K562 (cell line): ENCODE measurements at regions not wholly inside any gene's neighbourhood (a gene's known extent, or its start where the extent isn't known, plus 50 kb on each side); places are given as distances from the start of the nearest gene placed in this dataset.

ENCODE experiments used
- ATAC-seq: fragments of 200-7000 bp; cut with Tn5 transposase; 3 replicates; pipeline ENCODE4 v1.9.1; 2020; ENCODE audit warnings: moderate library complexity
- BruUV-seq: library from RNA; stranded (reverse); fragments of 400-500 nt; replicated peaks from 2 replicates; lab custom pipeline; 2021; lab: Mats Ljungman, UMichigan
- CTCF ChIA-PET: fragments of 300-600 bp; formaldehyde crosslinking; extraction: SDS; loops from one replicate; lab custom pipeline; 2021; ENCODE audit warnings: low intra/inter-chr PET ratio; lab: Yijun Ruan, JAX
- POLR2A ChIA-PET: fragments of 300-600, 350-650 bp; sonication (Branson Sonifier 250); formaldehyde crosslinking; extraction: SDS; loops from one replicate; lab custom pipeline; 2021; ENCODE audit warnings: antibody characterized with exemption, inconsistent platforms; lab: Yijun Ruan, JAX
- DNase-seq, 4 experiments: peaks; one replicate each; pipeline versions ENCODE4 v3.0.0 to v3.0.0-alpha.2; 2011 to 2018; ENCODE audit warnings: low spot score in 3 of 4, mixed read lengths in 3 of 4; ENCODE audit errors: extremely low read depth in 1 of 4
- FAIRE-seq: peaks from 2 replicates; lab custom pipeline; 2011; peaks lifted over from hg19 to GRCh38; lab: Jason Lieb, UNC
- H2AFZ ChIP-seq: 2 replicates; pipeline ENCODE4 v1.6.0; 2011; ENCODE audit warnings: low read depth, low read length, control low read depth, inconsistent platforms
- H3K27ac ChIP-seq: fragments of 200-600 bp; 3 replicates; pipeline ENCODE4 v1.8.0; 2011; ENCODE audit warnings: low read depth, mild to moderate bottlenecking, control low read depth, inconsistent platforms, low read length, moderate library complexity, mixed read lengths; ENCODE audit errors: extremely low read depth
- H3K27me3 ChIP-seq, 2 experiments: fragments of 300-600 bp in 1 of 2; 2 replicates in 1 of 2; 3 replicates in 1 of 2; pipeline versions ENCODE4 v1.6.0 to v1.8.0; 2011; ENCODE audit warnings: inconsistent platforms in 2 of 2, low read length in 2 of 2, mild to moderate bottlenecking in 1 of 2, mixed read lengths in 1 of 2, moderate library complexity in 1 of 2; ENCODE audit not compliant: control insufficient read depth in 2 of 2, insufficient read depth in 2 of 2
- H3K36me3 ChIP-seq: fragments of 300-600 bp; 3 replicates; pipeline ENCODE4 v1.8.0; 2011; ENCODE audit warnings: mild to moderate bottlenecking, low read length, inconsistent platforms; ENCODE audit not compliant: control insufficient read depth, insufficient read depth
- H3K4me1 ChIP-seq, 2 experiments: fragments of 200-600 bp in 1 of 2; replicated peaks in 1 of 2; 2 replicates in 1 of 2; 3 replicates in 1 of 2; pipeline versions ENCODE4 v1.5.1 to v1.8.0; 2011; ENCODE audit warnings: inconsistent platforms in 2 of 2, low read length in 2 of 2, mild to moderate bottlenecking in 1 of 2, mixed read lengths in 1 of 2, moderate library complexity in 1 of 2; ENCODE audit not compliant: control insufficient read depth in 2 of 2, insufficient read depth in 2 of 2
- H3K4me2 ChIP-seq: 2 replicates; pipeline ENCODE4 v1.6.1; 2011; ENCODE audit warnings: low read length, control low read depth, inconsistent platforms, mixed read lengths; ENCODE audit not compliant: insufficient read depth
- H3K4me3 ChIP-seq: fragments of 200-600 bp; sonication (generic), shearing (Covaris generic); 2 replicates; pipeline ENCODE4 v1.5.1; 2016; ENCODE audit warnings: control low read depth, inconsistent platforms
- H3K79me2 ChIP-seq: fragments of 200-600 bp; 3 replicates; pipeline ENCODE4 v1.8.0; 2011; ENCODE audit warnings: low read length, inconsistent platforms; ENCODE audit not compliant: control insufficient read depth, insufficient read depth
- H3K9ac ChIP-seq, 2 experiments: 2 replicates each; pipeline versions ENCODE4 v1.6.0 to v1.6.1; 2011; ENCODE audit warnings: low read depth in 2 of 2, low read length in 2 of 2, control low read depth in 1 of 2, inconsistent platforms in 1 of 2, mild to moderate bottlenecking in 1 of 2, mixed read lengths in 1 of 2; ENCODE audit not compliant: insufficient read depth in 1 of 2
- H3K9me1 ChIP-seq: one replicate; pipeline ENCODE4 v1.6.0; 2011; ENCODE audit warnings: inconsistent platforms, mild to moderate bottlenecking, low read length, moderate library complexity; ENCODE audit not compliant: control insufficient read depth, insufficient read depth
- H3K9me3 ChIP-seq: replicated peaks from 2 replicates; pipeline ENCODE4 v1.5.1; 2011; ENCODE audit warnings: low read depth, low read length, inconsistent platforms; ENCODE audit not compliant: control insufficient read depth, insufficient read depth
- H4K20me1 ChIP-seq: replicated peaks from 2 replicates; pipeline ENCODE4 v1.6.1; 2011; ENCODE audit warnings: low read length, inconsistent platforms, mixed read lengths; ENCODE audit not compliant: control insufficient read depth, insufficient read depth
- ARID3A ChIP-seq: IDR thresholded peaks from 2 replicates; pipeline ENCODE4 v1.6.1; 2012; ENCODE audit warnings: low read depth, low read length, improper control_type of control experiment, borderline replicate concordance
- CHCHD3 ChIP-seq: fragments of 250-450 bp; sonication (Bioruptor Pico); IDR thresholded peaks from 2 replicates; pipeline ENCODE4 v2.1.2; 2022; ENCODE audit warnings: mild to moderate bottlenecking
- E2F4 ChIP-seq: sonication (generic); formaldehyde crosslinking; IDR thresholded peaks from 2 replicates; pipeline ENCODE4 v1.8.0; 2022; ENCODE audit warnings: mild to moderate bottlenecking, low read depth, missing genetic modification reagents
- HNRNPUL1 ChIP-seq: fragments of 200-400 bp; formaldehyde crosslinking; IDR thresholded peaks from 2 replicates; pipeline ENCODE4 v1.6.1; 2017; ENCODE audit warnings: low read length
- MXD1 ChIP-seq: fragments of 250-450 bp; sonication (Bioruptor Pico); IDR thresholded peaks from 2 replicates; pipeline ENCODE4 v1.8.0; 2021; ENCODE audit warnings: borderline replicate concordance, mild to moderate bottlenecking, moderate library complexity; ENCODE audit not compliant: poor library complexity, severe bottlenecking
- NR2F6 ChIP-seq: fragments of 450-650 bp; formaldehyde crosslinking; IDR thresholded peaks from 2 replicates; pipeline ENCODE4 v1.4.0; 2020; ENCODE audit warnings: mild to moderate bottlenecking
- NR4A1 ChIP-seq, 2 experiments: fragments of 250-450 bp in 1 of 2; fragments of 450-650 bp in 1 of 2; sonication (Bioruptor Pico) in 1 of 2; IDR thresholded peaks; 2 replicates each; pipeline versions ENCODE4 v1.4.0 to v1.6.1; 2016 to 2020; ENCODE audit warnings: mild to moderate bottlenecking in 2 of 2, missing compliant biosample characterization in 1 of 2, missing genetic modification characterization in 1 of 2, moderate library complexity in 1 of 2
- TFAP4 ChIP-seq: sonication (generic); formaldehyde crosslinking; IDR thresholded peaks from 2 replicates; pipeline ENCODE4 v1.8.0; 2022; ENCODE audit warnings: missing genetic modification reagents, mild to moderate bottlenecking, moderate library complexity, borderline replicate concordance
- TFE3 ChIP-seq: fragments of 450-650 bp; formaldehyde crosslinking; IDR thresholded peaks from 2 replicates; pipeline ENCODE4 v1.4.0; 2020; ENCODE audit warnings: mild to moderate bottlenecking, mixed read lengths
- TRIM24 ChIP-seq, 2 experiments: fragments of 450-650 bp; IDR thresholded peaks; 2 replicates each; pipeline ENCODE4 v1.6.1; 2016
- USF1 ChIP-seq: sonication (generic); formaldehyde crosslinking; IDR thresholded peaks from 2 replicates; pipeline ENCODE4 v1.9.0; 2022; ENCODE audit warnings: mild to moderate bottlenecking, missing genetic modification reagents
- ZBTB7A ChIP-seq: IDR thresholded peaks from 2 replicates; pipeline ENCODE4 v1.6.1; 2011; ENCODE audit warnings: low read depth, mild to moderate bottlenecking, low read length, moderate library complexity, borderline replicate concordance; ENCODE audit not compliant: control insufficient read depth
- ZNF79 ChIP-seq: fragments of 250-450 bp; sonication (Bioruptor Pico); IDR thresholded peaks from 2 replicates; pipeline ENCODE4 v1.4.0; 2020; ENCODE audit warnings: low read depth, mild to moderate bottlenecking, moderate library complexity
- WGBS: fragments of 100-300 bp; shearing (Covaris generic); methylation state at CpG from one replicate; pipeline ENCODE4 v1.1.6; 2016; ENCODE audit warnings: low coverage, mixed read lengths; ENCODE audit not compliant: insufficient coverage; ENCODE audit errors: missing lambda C conversion rate; 5-methylcytosine and 5-hydroxymethylcytosine counted together
- in situ Hi-C: fragments of 300-500 bp; cut with MboI; formaldehyde crosslinking; loops from 4 replicates; pipeline ENCODE4 v1.15.0; 2018; ENCODE audit warnings: inconsistent platforms, mixed read lengths
- intact Hi-C: fragments of 100-400 bp; cut with micrococcal nuclease; formaldehyde crosslinking; loops from 2 replicates; pipeline ENCODE4 v1.14.2; 2022

- H3K27ac ChIP-seq = no peak overlapping the region
- no peaks in the 10 kb centered on the region for H3K4me1 ChIP-seq
- BruUV-seq = no TSS peak
- FAIRE-seq (no peak), ATAC-seq (no peak), DNase-seq (no peak)
- H4K20me1 ChIP-seq = no peaks in the 10 kb centered on the region
- H3K9me1 ChIP-seq = no peaks in the 10 kb centered on the region
- WGBS = 0% methylated on average over 1 of the region's 1 CpG
- intact Hi-C loops = loop anchor here (5.0 kb wide), 1 partner anchor 651 kb away; no protein-coding TSS in a partner anchor
- no peak overlapping the region for H3K4me2 ChIP-seq
- no peak overlapping the region for H3K9ac ChIP-seq
- CTCF ChIA-PET = no interaction called here
- H3K9me3 ChIP-seq = no peaks in the 10 kb centered on the region
- H3K36me3 ChIP-seq = no peaks in the 10 kb centered on the region
- H3K4me3 ChIP-seq = no peak overlapping the region
- no peaks in the 10 kb centered on the region for H3K79me2 ChIP-seq
- POLR2A ChIA-PET = no interaction called here
- peaks cover 0 to 6% of the 10 kb centered on the region in 2 experiments; a peak in 3 of 5 replicates for H3K27me3 ChIP-seq
- H2AFZ ChIP-seq = no peak overlapping the region
- in situ Hi-C loops = no loop called here
- TF ChIP-seq TFE3 (CRISPR knock-in tag) (no peak), ZNF79 (CRISPR knock-in tag) (no peak), MXD1 (no peak), HNRNPUL1 (no peak), TRIM24 (IDR thresholded peaks at IDR 0.05) (no peak), ARID3A (no peak), NR2F6 (CRISPR knock-in tag) (no peak), USF1 (CRISPR knock-in tag) (no peak), E2F4 (CRISPR knock-in tag) (no peak), ZBTB7A (no peak), TFAP4 (CRISPR knock-in tag) (no peak), CHCHD3 (CRISPR knock-in tag) (no peak), NR4A1 (CRISPR knock-in tag; IDR thresholded peaks at IDR 0.05) (no peak), NR4A1 (tag; IDR thresholded peaks at IDR 0.05) (no peak)
Observed at GRCh38 chr3:153601374-153601853, 439.4 kb downstream of the RAP2B start.
